Esophagus squamous epithelium (tissue), 5 donors: ENCODE measurements at regions not wholly inside any gene's neighbourhood (a gene's known extent, or its start where the extent isn't known, plus 50 kb on each side); places are given as distances from the start of the nearest gene placed in this dataset.

ENCODE experiments used
- DNase-seq: peaks from one replicate; lab custom pipeline; 2025; lab: John Stamatoyannopoulos, UW
- H3K27ac ChIP-seq, 4 donors: fragments of 200-600 bp; sonication (generic); one replicate each; pipeline ENCODE4 v1.5.1; 2016 to 2019; ENCODE audit warnings: mild to moderate bottlenecking in 1 of 4
- H3K27me3 ChIP-seq, 4 donors: fragments of 200-600 bp; sonication (generic); 1 replicate in 3 of 4; 2 replicates in 1 of 4; pipeline versions ENCODE4 v1.5.1 to v1.6.0; 2017 to 2021; ENCODE audit warnings: antibody characterized with exemption in 1 of 4
- H3K36me3 ChIP-seq, 3 donors: fragments of 200-600 bp; sonication (generic); one replicate each; pipeline ENCODE4 v1.5.1; 2016 to 2019
- H3K4me1 ChIP-seq, 3 donors: fragments of 200-600 bp; sonication (generic); one replicate each; pipeline ENCODE4 v1.5.1; 2017 to 2019
- H3K4me3 ChIP-seq, 4 donors: fragments of 200-600 bp; sonication (generic); 1 replicate in 3 of 4; 2 replicates in 1 of 4; pipeline ENCODE4 v1.5.1; 2016 to 2019; ENCODE audit warnings: mild to moderate bottlenecking in 2 of 4, moderate library complexity in 1 of 4
- H3K9me3 ChIP-seq, 3 donors: fragments of 200-600 bp; sonication (generic); one replicate each; pipeline ENCODE4 v1.5.1; 2016 to 2019
- POLR2A ChIP-seq, 4 donors: fragments of 450-650 bp; IDR thresholded peaks; one replicate each; pipeline ENCODE4 v1.6.1; 2017; ENCODE audit warnings: antibody characterized with exemption in 4 of 4, mild to moderate bottlenecking in 4 of 4, moderate library complexity in 3 of 4
- WGBS, 2 donors: methylation state at CpG; one replicate each; pipeline ENCODE4 v1.1.5; 2018; 5-methylcytosine and 5-hydroxymethylcytosine counted together
- intact Hi-C: fragments of 100-400 bp; cut with DNase I; formaldehyde crosslinking; loops from one replicate; pipeline ENCODE4 v1.15.0; 2022
- TF ChIP-seq, protein P1 (sequence below), 6 experiments: fragments of 450-650 bp in 4 of 6; fragments of 200-600 bp in 2 of 6; sonication (generic) in 2 of 6; IDR thresholded peaks; one replicate each; pipeline ENCODE4 v1.5.1; 2016 to 2019; ENCODE audit warnings: antibody characterized with exemption in 6 of 6, mild to moderate bottlenecking in 4 of 6, moderate library complexity in 4 of 6
- donor health status: DM: yes; HTN: yes; CAD: no.

DNA sequence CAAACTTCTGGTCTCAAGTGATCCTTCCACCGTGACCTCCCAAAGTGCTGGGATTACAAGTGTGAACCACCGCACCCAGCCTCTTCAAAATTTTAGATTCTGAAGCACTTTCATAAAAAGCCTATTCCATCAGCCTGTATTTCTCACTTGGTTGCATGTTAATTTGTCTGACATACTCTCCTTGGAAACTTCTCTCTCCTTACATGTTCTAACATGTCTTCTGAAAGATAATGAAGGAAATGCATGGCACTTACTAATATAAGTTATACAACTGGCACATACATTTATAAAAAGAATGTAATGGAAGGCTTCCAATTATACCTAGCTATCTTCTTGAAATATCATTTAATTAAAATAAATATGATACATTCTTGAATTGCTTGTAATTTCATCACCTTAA, 597.5 kb downstream of the TBC1D32 start:
- TF ChIP-seq POLR2A (IDR thresholded peaks at IDR 0.05), result no peak
- TF ChIP-seq, protein P1, sequence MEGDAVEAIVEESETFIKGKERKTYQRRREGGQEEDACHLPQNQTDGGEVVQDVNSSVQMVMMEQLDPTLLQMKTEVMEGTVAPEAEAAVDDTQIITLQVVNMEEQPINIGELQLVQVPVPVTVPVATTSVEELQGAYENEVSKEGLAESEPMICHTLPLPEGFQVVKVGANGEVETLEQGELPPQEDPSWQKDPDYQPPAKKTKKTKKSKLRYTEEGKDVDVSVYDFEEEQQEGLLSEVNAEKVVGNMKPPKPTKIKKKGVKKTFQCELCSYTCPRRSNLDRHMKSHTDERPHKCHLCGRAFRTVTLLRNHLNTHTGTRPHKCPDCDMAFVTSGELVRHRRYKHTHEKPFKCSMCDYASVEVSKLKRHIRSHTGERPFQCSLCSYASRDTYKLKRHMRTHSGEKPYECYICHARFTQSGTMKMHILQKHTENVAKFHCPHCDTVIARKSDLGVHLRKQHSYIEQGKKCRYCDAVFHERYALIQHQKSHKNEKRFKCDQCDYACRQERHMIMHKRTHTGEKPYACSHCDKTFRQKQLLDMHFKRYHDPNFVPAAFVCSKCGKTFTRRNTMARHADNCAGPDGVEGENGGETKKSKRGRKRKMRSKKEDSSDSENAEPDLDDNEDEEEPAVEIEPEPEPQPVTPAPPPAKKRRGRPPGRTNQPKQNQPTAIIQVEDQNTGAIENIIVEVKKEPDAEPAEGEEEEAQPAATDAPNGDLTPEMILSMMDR (IDR thresholded peaks at IDR 0.05), result no peak
- no peak overlapping the region for H3K27ac ChIP-seq
- H3K27me3 ChIP-seq, result no peaks in the 10 kb centered on the region
- intact Hi-C loops, result no loop called here
- H3K4me1 ChIP-seq, result no peaks in the 10 kb centered on the region
- H3K9me3 ChIP-seq, result peaks cover 0 to 5% (median 4%) of the 10 kb centered on the region in 3 donors
- H3K4me3 ChIP-seq, result no peak overlapping the region
- no peak for DNase-seq
- H3K36me3 ChIP-seq, result no peaks in the 10 kb centered on the region
- whole genome bisulfite sequencing, 2 donors, result 61 to 82% methylated on average over 2 of the region's 2 CpGs

DNA sequence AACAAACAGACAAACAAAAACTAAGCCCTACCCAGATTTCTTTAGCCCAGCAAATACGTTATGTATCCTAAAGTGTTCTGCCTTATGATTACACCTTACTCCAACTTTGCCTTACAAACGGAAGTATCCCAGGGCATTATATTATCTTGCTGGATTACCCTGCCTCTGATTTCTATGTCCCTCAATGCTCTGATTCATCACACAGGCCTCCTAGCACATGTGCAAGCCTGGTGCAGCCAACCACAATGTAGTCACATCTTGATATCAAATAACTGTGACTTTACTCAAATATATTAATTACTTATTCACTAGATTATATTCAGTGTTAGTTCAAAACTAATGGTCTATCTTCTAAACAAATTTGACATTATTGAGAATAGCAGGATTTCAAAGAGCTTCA, 598.6 kb downstream of the TBC1D32 start:
- Histone ChIP-seq H3K4me1 (no peaks in the 10 kb centered on the region), H3K4me3 (no peak overlapping the region), H3K27me3 (no peaks in the 10 kb centered on the region), H3K9me3 (peaks cover 0 to 10% (median 8%) of the 10 kb centered on the region in 3 donors), H3K36me3 (no peaks in the 10 kb centered on the region), H3K27ac (no peak overlapping the region)
- WGBS, 2 donors, result 42 to 61% methylated on average over 2 of the region's 2 CpGs
- no peak for DNase-seq
- TF ChIP-seq, protein P1 (IDR thresholded peaks at IDR 0.05), result no peak
- no peak for TF ChIP-seq POLR2A (IDR thresholded peaks at IDR 0.05)
- intact Hi-C loops, result no loop called here

DNA sequence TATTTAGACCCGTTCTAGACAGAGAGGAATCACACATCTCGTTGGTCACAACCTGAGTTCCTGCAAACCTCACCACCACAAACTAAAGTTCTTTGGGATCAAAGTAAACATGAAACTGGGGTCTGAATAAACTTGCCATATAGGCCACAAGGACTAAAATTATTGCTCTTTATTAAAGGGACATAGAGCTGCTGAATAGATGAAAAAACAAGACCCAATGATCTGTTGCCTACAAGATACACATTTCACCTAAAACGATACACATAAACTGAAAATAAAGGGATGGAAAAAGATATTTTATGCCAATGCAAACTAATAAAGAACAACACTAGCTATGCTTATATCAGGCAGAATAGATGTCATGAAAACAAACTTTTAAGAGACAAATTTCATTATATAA, 623.0 kb downstream of the TBC1D32 start:
- no peaks in the 10 kb centered on the region for H3K4me1 ChIP-seq

DNA sequence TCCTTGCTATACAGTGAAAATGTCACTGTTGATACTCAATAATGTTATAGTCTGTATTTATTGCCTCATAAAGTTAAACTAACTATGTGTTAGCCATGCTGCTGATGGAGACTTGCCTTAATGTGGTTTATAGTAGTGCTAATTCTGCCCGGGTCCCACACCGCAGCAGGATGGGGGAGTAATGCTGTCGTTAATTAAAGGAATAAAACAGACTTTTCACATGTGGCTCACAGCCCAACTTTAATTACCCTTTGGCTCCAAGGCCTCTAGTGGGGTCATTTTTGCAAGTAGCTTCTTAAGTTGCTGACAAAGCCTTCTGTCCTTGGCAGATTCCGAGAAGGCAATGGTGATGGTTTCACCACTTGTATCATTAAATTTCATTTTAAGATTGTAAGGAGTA, 634.3 kb downstream of the TBC1D32 start:
- TF ChIP-seq, protein P1 (IDR thresholded peaks at IDR 0.05), result no peak
- no peak for TF ChIP-seq POLR2A (IDR thresholded peaks at IDR 0.05)
- Histone ChIP-seq H3K9me3 (no peaks in the 10 kb centered on the region), H3K36me3 (no peaks in the 10 kb centered on the region), H3K4me3 (no peak overlapping the region), H3K27me3 (no peaks in the 10 kb centered on the region), H3K4me1 (no peaks in the 10 kb centered on the region), H3K27ac (no peak overlapping the region)
- no peak for DNase-seq
- WGBS, 2 donors, result 76 to 79% methylated on average over 4 of the region's 4 CpGs
- intact Hi-C loops, result no loop called here

More for the DNA sequence above, 623.0 kb downstream of the TBC1D32 start:
- no peak for DNase-seq
- Histone ChIP-seq H3K36me3 (no peaks in the 10 kb centered on the region), H3K27me3 (no peaks in the 10 kb centered on the region), H3K27ac (no peak overlapping the region), H3K9me3 (peaks cover 0 to 8% (median 6%) of the 10 kb centered on the region in 3 donors), H3K4me3 (no peak overlapping the region)
- intact Hi-C loops, result no loop called here
- TF ChIP-seq, protein P1 (IDR thresholded peaks at IDR 0.05), result no peak
- no peak for TF ChIP-seq POLR2A (IDR thresholded peaks at IDR 0.05)
- WGBS, 2 donors, result 70 to 77% methylated on average over 2 to 3 of the region's 3 CpGs

DNA sequence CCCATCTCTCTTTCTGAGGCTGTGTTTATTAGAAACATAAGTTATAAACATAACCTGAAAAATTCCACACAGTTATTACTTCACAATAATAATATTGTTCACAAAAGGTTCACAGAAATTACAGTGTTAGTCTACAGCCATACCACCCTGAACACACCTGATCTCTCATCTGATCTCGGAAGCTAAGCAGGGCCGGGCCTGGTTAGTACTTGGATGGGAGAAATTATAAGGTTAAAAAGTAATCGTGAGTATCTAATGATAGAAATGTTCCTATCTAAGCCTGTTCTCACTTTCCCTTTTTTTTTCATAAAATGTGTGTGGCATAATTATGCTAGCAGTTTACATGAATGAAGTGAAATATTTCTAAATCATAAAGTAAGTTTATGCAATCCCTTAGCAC, 647.8 kb downstream of the TBC1D32 start:
- Histone ChIP-seq H3K27ac (no peak overlapping the region), H3K4me3 (no peak overlapping the region), H3K9me3 (no peaks in the 10 kb centered on the region), H3K36me3 (no peaks in the 10 kb centered on the region), H3K27me3 (no peaks in the 10 kb centered on the region), H3K4me1 (no peaks in the 10 kb centered on the region)
- TF ChIP-seq, protein P1 (IDR thresholded peaks at IDR 0.05), result no peak
- TF ChIP-seq POLR2A (IDR thresholded peaks at IDR 0.05), result no peak
- no peak for DNase-seq
- 55 to 66% methylated on average over 3 of the region's 3 CpGs for WGBS, 2 donors
- intact Hi-C loops, result no loop called here
